HEK293 (cell line): ENCODE measurements at regions not wholly inside any gene's neighbourhood (a gene's known extent, or its start where the extent isn't known, plus 50 kb on each side); places are given as distances from the start of the nearest gene placed in this dataset.

Experiments
- CTCF ChIP-seq: fragments of 450-650 bp; formaldehyde crosslinking; IDR thresholded peaks from 2 replicates; pipeline ENCODE4 v1.5.1; 2016; ENCODE audit warnings: missing biosample characterization, missing genetic modification characterization
- INSM2 ChIP-seq: fragments of 450-650 bp; formaldehyde crosslinking; IDR thresholded peaks from 2 replicates; pipeline ENCODE4 v1.5.1; 2016; ENCODE audit warnings: missing biosample characterization, missing genetic modification characterization
- KLF9 ChIP-seq: fragments of 450-650 bp; formaldehyde crosslinking; IDR thresholded peaks from 2 replicates; pipeline ENCODE4 v1.5.1; 2016; ENCODE audit warnings: missing biosample characterization, missing genetic modification characterization, low read depth
- PBX3 ChIP-seq: sonication (generic); formaldehyde crosslinking; IDR thresholded peaks from 2 replicates; pipeline ENCODE4 v1.8.1; 2022; ENCODE audit warnings: mild to moderate bottlenecking, moderate library complexity, missing genetic modification reagents
- YY1 ChIP-seq: fragments of 450-650 bp; formaldehyde crosslinking; IDR thresholded peaks from 2 replicates; pipeline ENCODE4 v1.5.1; 2018; ENCODE audit warnings: missing biosample characterization, missing genetic modification characterization
- ZNF155 ChIP-seq: fragments of 450-650 bp; formaldehyde crosslinking; IDR thresholded peaks from 2 replicates; pipeline ENCODE4 v1.5.1; 2016; ENCODE audit warnings: missing biosample characterization, missing genetic modification characterization
- ZNF221 ChIP-seq: fragments of 450-650 bp; formaldehyde crosslinking; IDR thresholded peaks from 2 replicates; pipeline ENCODE4 v1.5.1; 2017; ENCODE audit warnings: missing biosample characterization, missing genetic modification characterization, borderline replicate concordance
- ZNF335 ChIP-seq: fragments of 450-650 bp; formaldehyde crosslinking; conservative IDR thresholded peaks from 2 replicates; pipeline ENCODE4 v1.5.1; 2016; ENCODE audit warnings: missing biosample characterization, missing genetic modification characterization
- ZNF416 ChIP-seq: fragments of 450-650 bp; formaldehyde crosslinking; IDR thresholded peaks from 2 replicates; pipeline ENCODE4 v1.5.1; 2016; ENCODE audit warnings: missing biosample characterization, missing genetic modification characterization
- ZNF629 ChIP-seq: fragments of 450-650 bp; formaldehyde crosslinking; IDR thresholded peaks from 2 replicates; pipeline ENCODE4 v1.5.1; 2017; ENCODE audit warnings: missing biosample characterization, missing genetic modification characterization

GRCh38 chr1:221099747-221100595, 220.7 kb downstream of the HLX start:
- TF ChIP-seq ZNF221: no peak
- TF ChIP-seq ZNF416 (tag by site-specific recombination): no peak
- TF ChIP-seq YY1 (tag by site-specific recombination): no peak
- TF ChIP-seq CTCF (tag by site-specific recombination): no peak
- TF ChIP-seq INSM2: no peak
- TF ChIP-seq ZNF629 (tag by site-specific recombination): no peak
- no peak for TF ChIP-seq PBX3
- TF ChIP-seq ZNF155 (tag by site-specific recombination): no peak
- no peak for TF ChIP-seq ZNF335 (tag by site-specific recombination)
- no peak for TF ChIP-seq KLF9 (tag by site-specific recombination)
